Globus pallidus (tissue), 1 donor: ENCODE measurements at regions not wholly inside any gene's neighbourhood (a gene's known extent, or its start where the extent isn't known, plus 50 kb on each side); places are given as distances from the start of the nearest gene placed in this dataset.

ENCODE experiments used
- DNase-seq: peaks from one replicate; pipeline ENCODE4 v3.0.0-alpha.2; 2015; ENCODE audit warnings: low spot score

DNA sequence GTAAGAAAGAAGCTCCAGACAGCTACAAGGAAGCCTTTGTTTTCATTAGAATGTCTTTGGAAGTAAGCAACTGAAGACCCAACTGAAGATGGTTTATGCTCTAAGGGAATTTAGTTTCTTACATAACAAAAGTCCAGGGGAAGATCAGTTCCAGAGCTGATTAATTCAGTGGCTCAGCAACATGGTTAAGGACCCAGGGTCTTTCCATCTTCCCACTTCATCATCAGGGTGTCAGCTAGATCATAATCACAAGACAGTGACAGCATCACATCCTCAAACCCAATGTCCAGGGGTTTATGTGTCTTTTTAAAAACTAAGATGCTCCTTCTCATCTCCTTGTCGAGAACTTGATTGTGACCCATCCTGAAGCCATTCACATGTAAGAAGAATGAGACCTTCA is 119.7 kb upstream of the PRDM1 start:
- no peak for DNase-seq

DNA sequence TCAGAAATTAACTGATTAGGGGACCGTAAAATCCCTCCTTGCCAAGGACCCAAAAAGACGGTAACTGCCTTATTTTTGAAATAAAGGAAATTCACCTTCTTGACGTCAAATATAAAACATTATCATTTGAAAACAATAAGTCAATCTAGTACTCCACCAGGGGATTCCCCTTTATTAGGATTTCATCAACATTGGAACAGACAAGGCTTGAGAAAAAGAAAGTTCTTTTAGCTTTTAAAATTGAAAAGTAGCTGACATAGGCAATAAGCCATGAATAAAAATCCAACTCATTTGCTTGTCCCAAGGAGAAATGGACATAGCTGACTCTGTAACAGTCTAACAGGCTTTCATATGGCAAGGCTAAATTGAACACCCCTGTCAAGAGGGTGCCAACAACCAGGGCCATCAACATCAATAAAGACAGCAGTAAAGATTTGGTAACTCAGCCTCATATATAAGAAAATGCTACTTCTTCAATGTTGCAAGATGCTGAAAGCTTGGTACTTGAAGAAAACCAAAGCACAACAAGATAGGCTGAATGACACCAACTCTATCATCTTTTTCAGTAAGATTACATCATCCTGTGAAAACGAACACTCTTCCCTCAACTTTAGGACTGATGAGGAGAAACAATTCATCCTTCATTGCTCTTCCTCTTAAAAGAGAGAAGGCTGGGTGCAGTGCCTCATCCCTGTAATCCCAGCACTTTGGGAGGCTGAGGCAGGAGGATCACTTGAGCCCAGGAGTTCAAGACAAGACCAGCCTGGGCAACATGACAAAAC is 121.0 kb upstream of the PRDM1 start:
- no peak for DNase-seq

DNA sequence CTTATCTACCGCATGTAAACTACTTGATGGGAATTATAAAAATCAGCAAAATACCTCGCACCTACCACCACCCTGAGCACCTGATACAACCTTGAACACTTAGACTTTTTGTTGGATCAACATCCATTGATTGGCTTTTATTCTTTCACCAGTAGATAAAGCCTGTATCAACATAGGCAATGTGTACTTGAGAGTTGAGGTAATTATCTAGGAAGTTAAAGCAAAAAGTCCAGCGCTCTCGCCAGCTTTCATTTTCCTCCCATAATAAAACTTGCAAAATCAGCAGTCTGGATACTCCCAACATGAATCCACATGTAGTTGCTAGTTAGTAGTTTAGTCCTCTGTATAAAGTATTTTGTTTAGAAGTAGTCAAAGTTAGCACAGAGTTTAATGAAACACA is 132.0 kb upstream of the PRDM1 start:
- DNase-seq, result no peak

DNA sequence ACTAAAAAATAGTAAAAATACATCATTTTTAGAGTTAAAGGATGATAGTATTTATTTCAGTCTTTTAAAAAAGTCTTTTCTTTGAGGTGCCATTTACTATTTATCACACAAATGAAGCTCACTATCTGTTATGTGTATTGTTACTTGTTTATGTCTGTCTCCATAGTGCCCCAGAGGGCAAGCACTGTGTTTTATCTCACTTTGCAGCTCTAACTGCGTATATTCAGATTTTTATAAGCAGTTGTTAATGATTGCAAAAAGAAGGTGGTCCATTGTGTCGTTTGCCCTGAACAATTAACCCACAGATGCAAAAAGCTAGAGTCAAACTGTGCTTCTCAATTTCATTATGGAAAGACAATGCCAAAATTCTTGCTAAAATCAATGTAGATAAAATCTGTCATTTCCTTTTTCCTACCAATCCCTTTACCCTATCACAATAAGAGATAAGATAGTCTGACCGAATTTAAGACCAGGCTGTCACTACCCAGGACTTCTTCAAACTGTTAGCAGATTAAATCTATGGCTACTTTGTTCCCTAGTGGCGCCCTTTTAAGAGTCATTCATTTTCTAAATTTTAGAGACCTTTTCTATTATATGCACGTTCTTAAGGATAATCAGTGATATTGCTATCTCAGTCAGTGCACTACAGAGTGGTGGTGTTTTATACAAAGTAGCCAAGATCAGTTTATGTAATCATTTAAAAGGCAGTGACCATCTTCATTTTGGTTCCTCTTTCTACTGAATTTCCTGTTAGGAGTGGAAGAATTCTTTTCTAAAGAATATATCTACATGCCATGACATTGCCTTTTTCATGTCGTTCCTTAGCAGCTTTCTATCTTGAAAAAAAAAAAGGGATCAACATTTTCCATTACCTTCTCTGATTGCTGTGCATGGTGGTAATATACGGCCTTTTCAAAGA is 133.1 kb upstream of the PRDM1 start:
- DNase-seq, result no peak

DNA sequence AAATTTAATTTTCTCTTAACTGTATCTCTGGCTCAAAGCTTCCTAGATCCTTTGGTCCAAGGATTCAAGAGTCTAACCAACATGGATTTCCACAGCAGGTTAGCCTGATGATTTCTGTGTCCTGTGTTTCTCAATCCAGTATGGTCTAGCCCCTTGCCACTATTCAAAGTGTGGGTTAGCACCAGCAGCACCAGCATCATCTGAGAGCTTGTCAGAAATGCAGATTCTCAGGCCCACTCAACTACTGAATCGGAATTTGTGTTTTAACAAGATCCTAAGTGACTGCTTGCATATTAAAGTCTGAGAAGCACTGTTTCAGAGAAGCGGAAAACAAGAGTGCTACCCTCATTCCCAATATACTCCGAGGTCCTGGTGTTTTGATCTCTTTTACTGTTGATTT is 133.8 kb upstream of the PRDM1 start:
- no peak for DNase-seq

DNA sequence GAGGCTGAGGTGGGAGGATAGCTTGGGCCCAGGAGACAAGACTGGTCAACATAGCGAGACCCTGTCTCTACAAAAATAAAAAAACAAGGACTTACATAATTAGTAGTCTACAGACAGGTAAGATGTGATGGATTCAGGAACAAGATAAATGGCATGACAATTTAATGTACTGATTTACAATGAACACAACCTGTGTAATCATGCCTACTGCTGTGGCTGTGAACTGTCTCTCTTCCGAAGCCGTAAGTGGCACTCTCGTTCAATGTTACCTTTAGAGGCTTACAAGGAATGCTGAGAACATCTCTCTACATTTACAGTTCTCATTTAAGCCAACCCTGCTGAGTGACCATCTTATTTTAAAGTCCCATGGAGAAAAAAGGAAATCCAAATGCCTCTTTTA is 134.8 kb upstream of the PRDM1 start:
- DNase-seq, result no peak

DNA sequence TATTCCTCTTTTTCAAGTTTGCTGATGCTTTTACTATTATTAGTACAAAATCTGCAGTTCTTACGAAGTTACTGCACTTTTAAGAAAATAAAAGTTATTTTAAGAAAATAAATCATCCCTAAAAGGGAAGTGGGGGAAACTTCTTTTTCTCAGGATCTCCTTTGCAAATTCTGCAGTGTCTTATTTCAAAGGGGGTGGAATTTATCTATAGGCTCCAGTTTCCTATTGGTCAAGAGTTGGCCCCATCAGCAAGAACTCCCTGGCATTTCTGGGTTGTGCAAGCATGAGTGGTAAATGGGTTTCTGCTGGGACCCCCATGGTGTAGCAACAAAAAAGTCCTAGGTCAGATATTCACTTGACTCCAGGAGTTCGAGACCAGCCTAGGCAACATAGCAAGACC is 136.3 kb upstream of the PRDM1 start:
- DNase-seq, result no peak

DNA sequence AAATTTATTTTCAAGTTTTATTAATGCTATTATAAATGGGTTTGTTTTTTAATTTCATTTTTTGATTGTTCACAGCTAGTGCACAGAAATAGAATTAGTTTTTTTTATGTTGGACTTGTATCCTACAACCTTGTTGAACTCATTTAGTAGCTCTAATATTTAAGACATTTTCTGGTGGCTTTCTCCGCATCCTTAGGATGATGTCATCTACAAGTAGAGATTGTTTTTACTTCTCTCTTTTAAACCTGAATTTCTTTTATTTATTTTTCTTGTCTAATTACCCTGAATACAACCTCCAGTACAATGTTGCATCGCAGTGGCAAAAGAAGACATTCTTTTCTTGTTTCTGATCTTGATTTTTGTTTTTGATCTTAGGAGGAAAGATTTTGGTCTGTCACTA is 142.6 kb upstream of the PRDM1 start:
- DNase-seq, result no peak

DNA sequence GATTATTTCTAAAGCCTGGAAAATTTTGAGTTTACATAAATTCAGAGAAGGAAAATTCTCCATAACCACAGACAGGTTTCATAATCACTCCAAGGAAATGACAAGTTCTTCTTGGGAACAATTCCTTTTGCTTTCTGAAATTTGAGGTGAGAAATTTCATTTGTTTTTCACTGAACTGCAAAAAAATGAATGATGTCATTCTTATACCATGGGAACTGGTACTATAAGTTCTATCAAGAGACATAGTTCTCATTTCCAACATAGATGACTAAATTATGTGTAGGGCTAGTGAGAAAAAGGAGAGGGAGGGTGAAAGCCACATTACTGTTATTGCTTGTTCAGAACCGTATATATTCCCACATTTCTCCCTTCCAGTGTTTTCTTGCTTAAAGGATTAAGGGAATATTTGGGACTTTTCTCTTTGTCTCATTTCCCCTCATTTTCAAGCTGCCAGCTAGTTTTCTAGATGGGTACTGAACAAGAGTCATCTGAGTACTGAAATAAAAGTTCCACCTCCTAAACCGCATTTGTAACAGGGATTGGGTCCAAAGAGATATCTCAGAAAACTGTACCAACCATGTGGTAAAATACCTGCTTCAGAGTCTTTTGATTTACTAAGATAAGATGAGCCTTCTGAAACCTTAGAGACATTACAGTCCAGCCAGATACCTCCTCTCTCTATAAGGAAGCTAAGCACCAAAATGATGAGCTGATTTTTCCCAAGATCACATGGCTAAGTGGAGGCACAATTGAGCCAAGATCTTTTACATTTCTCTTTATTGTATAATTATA is 144.3 kb upstream of the PRDM1 start:
- DNase-seq, result no peak

DNA sequence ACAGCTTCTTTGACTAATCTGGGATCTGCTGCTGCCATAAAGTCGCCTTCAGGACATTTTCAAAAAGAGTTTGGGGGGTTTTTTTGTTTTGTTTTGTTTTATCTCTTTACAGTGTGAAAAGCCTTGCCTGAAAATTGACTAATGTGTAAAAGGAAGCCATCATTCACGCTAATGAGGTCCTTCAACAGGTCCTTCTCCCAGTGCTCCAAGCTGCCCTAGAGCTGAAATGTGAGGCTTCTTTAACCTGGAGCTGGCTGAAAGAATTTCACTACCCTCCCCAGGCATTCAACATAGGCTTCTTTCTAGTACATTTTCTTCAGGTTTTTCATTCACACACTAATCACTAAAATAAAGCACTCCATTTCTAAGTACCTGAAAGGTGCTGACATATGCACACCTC is 145.1 kb upstream of the PRDM1 start:
- DNase-seq, result no peak

DNA sequence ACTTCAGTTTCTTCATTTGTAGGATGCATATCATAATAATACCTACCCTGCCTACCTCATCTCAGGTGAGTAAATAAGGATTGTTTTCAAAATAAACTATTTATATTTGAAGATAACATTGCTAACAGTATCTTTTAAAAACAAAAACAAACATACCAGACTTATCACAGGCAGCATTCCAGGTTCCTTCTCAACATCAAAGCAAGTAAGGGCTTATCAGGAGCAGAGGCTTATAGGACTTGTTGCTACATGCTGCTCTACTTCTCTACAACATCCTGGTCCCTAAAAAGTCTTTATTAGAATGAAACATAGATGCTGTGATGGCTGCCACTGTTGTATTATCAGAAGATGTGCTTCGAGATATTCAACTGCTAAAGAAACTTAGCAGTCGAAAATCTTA is 149.2 kb upstream of the PRDM1 start:
- no peak for DNase-seq

DNA sequence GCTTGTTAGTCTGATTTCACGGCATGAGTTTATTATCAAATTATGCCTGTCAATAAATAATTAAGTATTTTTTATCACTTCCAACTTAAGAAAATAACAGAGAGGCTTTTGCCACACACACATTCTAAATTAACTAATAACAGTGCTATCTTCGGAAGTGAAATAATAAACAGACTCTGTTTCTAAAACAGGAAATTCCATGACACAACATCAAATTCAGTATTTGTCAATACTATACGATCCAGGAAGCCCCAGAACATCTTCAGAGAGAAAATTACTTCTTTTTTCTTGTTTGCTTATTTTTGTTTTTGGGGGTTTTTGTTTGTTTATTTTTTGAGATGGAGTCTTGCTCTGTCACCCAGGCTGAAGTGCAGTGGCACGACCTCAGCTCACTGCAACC is 150.7 kb upstream of the PRDM1 start:
- no peak for DNase-seq

DNA sequence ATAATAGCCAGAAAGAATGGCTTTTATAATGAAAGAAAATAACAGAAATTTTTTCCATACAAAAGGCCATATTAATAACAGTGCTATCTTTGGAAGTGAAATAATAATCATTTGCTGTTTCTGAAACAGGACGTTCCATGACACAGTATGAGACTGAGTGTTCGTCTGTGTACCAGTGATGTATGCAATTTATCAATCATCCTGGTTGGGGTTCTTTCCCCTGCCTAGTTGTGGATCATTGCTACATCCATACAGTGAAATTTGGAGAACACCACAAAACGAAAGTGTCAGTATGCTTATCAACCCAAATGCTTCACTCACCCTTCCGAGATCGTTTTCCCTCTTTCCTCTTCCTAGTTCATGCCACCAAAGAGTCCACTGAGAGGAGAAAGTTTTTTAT is 151.4 kb upstream of the PRDM1 start:
- DNase-seq, result no peak

DNA sequence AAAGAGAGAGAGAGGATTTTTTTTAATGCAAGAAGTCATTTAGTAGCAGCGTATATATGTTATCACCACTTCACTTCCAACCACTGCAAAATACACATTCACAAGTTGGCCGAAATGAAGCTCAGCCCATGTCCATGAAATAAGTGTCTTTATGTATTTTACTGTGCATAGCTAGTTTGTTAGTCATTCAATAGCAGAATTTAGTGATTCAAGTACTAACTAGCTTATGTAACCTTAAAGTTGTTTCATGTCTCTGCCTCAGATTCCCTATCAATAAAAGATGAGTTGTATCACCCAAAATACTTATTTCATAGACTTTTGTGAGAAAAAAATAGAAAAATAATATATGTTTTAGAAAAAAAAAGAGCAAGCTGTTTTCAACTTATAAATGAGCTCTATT is 153.7 kb upstream of the PRDM1 start:
- DNase-seq, result no peak

DNA sequence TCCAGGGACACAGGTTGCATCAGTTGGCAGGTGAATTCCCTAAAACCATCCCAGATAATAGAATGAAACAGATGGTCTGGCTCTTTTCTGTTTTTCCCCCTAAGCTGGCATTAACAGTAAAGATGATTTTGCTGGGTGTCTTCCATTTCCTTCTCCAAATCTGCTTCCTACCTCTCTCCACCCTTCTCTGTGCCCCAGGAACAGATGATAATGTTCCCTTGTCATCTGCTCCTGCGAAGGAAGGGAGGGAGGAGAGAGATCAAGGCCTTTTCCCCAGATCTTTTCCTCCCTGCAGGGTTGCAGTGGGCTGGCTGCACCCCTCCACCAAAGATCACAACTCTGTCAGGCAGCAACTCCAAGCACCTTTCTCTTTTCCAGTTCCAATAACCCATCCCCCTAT is 156.5 kb upstream of the PRDM1 start:
- DNase-seq, result no peak

DNA sequence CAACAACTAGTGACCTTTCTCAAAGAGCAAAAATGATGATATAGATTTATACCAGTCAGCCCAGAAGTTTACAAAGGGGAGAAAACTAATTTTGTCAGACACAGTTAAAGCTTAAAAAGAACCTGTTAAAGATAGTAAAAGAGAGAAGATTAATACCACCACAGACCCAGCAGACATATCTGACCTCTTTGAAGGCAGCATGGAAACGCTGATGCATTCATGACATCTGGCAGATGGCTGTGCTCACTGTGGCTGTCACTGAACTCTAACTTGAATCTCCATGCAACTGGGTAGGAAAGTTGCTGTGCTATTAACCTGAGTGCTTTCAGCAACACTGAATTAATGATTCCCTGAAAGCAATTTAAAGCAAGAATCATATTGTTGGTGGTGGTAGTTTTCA is 159.8 kb upstream of the PRDM1 start:
- no peak for DNase-seq

DNA sequence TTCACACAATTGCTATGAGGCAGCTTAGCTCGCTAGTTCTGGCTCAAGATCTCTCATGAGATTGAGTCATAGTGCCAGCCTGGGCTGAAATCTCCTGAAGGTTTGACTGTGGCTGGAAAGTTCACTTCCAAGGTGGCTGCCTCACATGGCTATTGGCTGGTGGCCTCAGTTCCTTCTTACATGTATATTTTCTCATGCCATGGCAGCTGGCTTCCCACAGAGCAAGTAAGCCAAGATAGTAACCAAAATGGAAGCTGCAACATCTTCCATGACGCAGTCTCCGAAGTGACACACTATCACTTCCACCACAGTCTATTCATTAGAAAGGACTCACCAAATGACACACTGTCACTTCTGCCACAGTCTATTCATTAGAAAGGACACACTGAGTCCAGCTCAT is 160.4 kb upstream of the PRDM1 start:
- no peak for DNase-seq

DNA sequence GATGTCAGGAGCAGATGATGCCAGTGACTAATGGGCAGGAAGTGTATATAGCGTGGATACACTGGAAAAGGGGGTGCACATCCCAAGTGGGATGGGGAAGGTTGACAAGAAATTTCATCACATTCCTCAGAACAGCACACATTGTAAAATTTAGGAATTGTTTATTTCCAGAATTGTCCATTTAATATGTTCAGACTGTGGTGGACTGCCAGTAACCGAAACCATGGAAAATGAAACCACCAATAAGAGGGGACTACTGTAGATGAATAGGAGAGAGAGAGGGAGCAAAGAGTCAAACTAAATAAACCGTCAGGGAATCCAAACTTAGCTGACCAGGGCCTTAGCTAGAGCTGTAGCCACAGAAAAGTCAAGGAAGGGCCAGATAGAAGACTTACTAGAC is 164.4 kb upstream of the PRDM1 start:
- no peak for DNase-seq

DNA sequence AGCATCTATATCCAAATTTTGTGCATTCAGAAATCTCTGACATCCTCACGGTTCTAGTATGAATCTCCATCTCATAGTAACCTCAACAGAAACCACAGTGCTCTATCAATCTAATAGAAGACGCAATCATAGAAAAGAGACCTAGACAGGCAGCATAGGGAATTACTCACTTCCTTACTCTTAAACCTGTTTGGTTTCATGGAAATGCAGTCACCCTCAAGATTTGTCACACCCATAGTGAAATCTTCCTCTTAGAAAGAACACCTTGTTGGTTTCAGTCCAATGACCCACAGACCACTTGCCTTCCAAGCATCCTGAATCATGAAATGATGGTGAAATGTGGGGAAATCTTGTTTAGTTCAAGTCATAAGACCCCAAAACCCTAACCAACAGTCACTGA is 166.1 kb upstream of the PRDM1 start:
- no peak for DNase-seq

DNA sequence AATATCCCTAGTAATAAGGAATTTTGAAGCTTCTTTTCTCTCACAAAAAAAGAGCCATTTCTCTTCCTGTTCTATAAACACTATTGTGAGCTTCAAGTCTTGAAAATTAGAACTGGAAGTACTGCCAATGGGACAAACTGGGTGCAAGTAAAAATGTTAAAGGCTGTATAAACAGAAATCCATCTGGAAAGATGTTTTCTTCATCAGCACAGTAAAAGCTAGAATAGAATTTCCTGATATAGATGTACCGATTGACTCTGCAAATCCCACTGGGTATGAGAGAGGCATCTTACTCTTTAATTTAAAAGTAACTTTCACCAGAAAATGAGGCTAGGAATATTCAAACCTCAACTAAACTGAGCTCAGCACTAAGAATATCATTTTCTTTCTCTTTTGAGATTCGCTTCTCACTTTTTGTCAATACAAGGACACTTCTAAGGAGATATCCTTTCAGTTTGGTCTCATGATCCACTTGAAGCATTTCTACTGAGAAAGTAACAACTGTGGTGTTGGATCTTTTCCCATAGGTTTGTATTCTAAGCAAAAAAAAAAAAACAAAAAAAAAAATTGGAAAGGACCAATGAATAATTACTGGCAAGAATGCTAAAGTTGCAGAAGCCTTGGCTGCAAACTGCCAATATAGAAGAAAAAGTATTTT is 169.0 kb upstream of the PRDM1 start:
- no peak for DNase-seq

DNA sequence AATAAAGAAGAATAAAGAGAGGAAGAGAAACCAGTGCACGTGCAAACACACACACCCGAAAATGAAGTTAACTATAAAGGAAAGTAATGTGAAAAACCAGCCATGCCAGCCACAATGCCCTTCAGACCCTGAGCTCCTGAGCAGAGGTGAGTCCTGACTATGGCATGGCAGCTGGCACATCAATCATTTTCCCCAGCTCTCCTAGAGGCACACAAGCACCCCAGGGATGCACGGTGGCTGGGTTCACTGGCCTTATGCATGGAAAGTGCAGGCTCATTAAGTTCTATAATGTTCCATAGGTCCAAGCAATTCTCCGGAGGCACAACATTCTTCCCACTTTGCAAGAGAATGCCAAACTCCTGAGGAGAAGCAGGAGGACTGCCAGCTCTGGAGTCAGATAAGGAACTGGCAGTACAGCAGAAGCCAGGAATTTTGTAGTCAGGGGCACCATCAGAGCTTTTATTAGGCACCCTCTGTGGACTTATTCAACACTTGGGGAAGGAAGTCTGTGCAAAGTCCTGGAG is 175.0 kb upstream of the PRDM1 start:
- DNase-seq, result no peak

DNA sequence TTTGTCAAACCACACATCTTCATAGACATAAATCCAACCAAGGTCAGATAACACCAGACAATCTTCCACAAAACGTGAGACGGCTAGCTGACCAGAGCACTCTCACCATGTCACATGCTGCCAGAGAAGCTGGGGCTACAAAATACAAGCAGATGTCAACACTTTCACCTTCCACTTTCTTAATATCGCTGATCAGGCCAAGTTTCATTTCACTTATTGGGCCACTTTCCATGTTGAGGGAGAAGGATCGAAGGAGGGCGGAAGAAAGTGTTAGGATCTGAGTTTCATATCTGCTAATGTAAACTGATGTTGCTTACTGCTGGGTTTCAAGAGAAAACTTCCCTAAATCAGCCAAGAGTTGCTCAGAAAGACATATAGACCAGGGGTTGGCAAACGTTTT is 177.0 kb upstream of the PRDM1 start:
- DNase-seq, result peak; percentile 57
